H9 (cell line): ENCODE measurements at regions not wholly inside any gene's neighbourhood (a gene's known extent, or its start where the extent isn't known, plus 50 kb on each side); places are given as distances from the start of the nearest gene placed in this dataset.

ENCODE experiments used
- DNase-seq: peaks from one replicate; pipeline ENCODE4 v3.0.0-alpha.2; 2017
- H2AFZ ChIP-seq: one replicate; pipeline ENCODE4 v1.6.1; 2013; ENCODE audit warnings: mild to moderate bottlenecking, low read length, control low read depth, moderate library complexity
- H2AK5ac ChIP-seq: 2 replicates; pipeline ENCODE4 v1.6.1; 2013; ENCODE audit warnings: low read length, control low read depth, mixed read lengths; ENCODE audit not compliant: insufficient read length
- H2BK120ac ChIP-seq: one replicate; pipeline ENCODE4 v1.6.1; 2013; ENCODE audit warnings: low read depth, mild to moderate bottlenecking, low read length, control low read depth, inconsistent platforms; ENCODE audit not compliant: poor library complexity, severe bottlenecking
- H2BK12ac ChIP-seq: 2 replicates; pipeline ENCODE4 v1.6.1; 2013; ENCODE audit warnings: low read length, control low read depth, mixed read lengths, low read depth; ENCODE audit not compliant: insufficient read length
- H2BK15ac ChIP-seq: 2 replicates; pipeline ENCODE4 v1.6.1; 2013; ENCODE audit warnings: low read depth, low read length, control low read depth
- H2BK20ac ChIP-seq: one replicate; pipeline ENCODE4 v1.6.1; 2013; ENCODE audit warnings: low read depth, mild to moderate bottlenecking, low read length, control low read depth, inconsistent platforms; ENCODE audit not compliant: poor library complexity, severe bottlenecking
- H2BK5ac ChIP-seq: 2 replicates; pipeline ENCODE4 v1.6.1; 2013; ENCODE audit warnings: low read length, control low read depth, mixed read lengths; ENCODE audit not compliant: insufficient read length
- H3K14ac ChIP-seq: 2 replicates; pipeline ENCODE4 v1.6.1; 2013; ENCODE audit warnings: low read length, control low read depth; ENCODE audit not compliant: insufficient read depth
- H3K18ac ChIP-seq: 2 replicates; pipeline ENCODE4 v1.6.1; 2013; ENCODE audit warnings: low read depth, mild to moderate bottlenecking, mixed read lengths, low read length, control low read depth; ENCODE audit not compliant: insufficient read length
- H3K23ac ChIP-seq: 2 replicates; pipeline ENCODE4 v1.6.1; 2013; ENCODE audit warnings: low read length, control low read depth, mixed read lengths, low read depth; ENCODE audit not compliant: insufficient read length
- H3K23me2 ChIP-seq: 2 replicates; pipeline ENCODE4 v1.6.1; 2013; ENCODE audit warnings: low read depth, mild to moderate bottlenecking, mixed read lengths, low read length, control low read depth; ENCODE audit not compliant: insufficient read length, poor library complexity, severe bottlenecking
- H3K27ac ChIP-seq: 2 replicates; pipeline ENCODE4 v1.5.1; 2013; ENCODE audit warnings: low read length, control low read depth, mixed read lengths, low read depth; ENCODE audit not compliant: insufficient read length
- H3K27me3 ChIP-seq: 2 replicates; pipeline ENCODE4 v1.6.1; 2013; ENCODE audit warnings: low read length, control low read depth, inconsistent platforms; ENCODE audit not compliant: insufficient read depth
- H3K4ac ChIP-seq: 2 replicates; pipeline ENCODE4 v1.6.1; 2013; ENCODE audit warnings: low read depth, mild to moderate bottlenecking, control low read depth, inconsistent platforms, low read length, moderate library complexity
- H3K4me1 ChIP-seq: 2 replicates; pipeline ENCODE4 v1.6.1; 2013; ENCODE audit warnings: low read length, control low read depth, inconsistent platforms; ENCODE audit not compliant: insufficient read depth
- H3K4me2 ChIP-seq: 2 replicates; pipeline ENCODE4 v1.6.1; 2013; ENCODE audit warnings: low read length, control low read depth, mixed read lengths; ENCODE audit not compliant: insufficient read length, insufficient read depth
- H3K56ac ChIP-seq: 2 replicates; pipeline ENCODE4 v1.6.1; 2013; ENCODE audit warnings: low read depth, mild to moderate bottlenecking, mixed read lengths, low read length, control low read depth; ENCODE audit not compliant: insufficient read length
- H3K79me1 ChIP-seq: 2 replicates; pipeline ENCODE4 v1.6.1; 2013; ENCODE audit warnings: low read depth, mild to moderate bottlenecking, moderate library complexity, low read length, control low read depth, inconsistent platforms; ENCODE audit not compliant: insufficient read depth, poor library complexity, severe bottlenecking
- H3K79me2 ChIP-seq: 2 replicates; pipeline ENCODE4 v1.6.1; 2013; ENCODE audit warnings: low read length, control low read depth, inconsistent platforms; ENCODE audit not compliant: insufficient read depth
- H3K9ac ChIP-seq: 2 replicates; pipeline ENCODE4 v1.6.1; 2013; ENCODE audit warnings: low read length, control low read depth, mixed read lengths; ENCODE audit not compliant: insufficient read length; ENCODE audit errors: extremely low read depth
- H3K9me3 ChIP-seq: one replicate; pipeline ENCODE4 v1.6.1; 2013; ENCODE audit warnings: low read depth, low read length, inconsistent platforms; ENCODE audit not compliant: control insufficient read depth
- H3T11ph ChIP-seq: one replicate; pipeline ENCODE4 v1.6.1; 2013; ENCODE audit warnings: mild to moderate bottlenecking, low read length, control low read depth, inconsistent platforms
- H4K20me1 ChIP-seq: one replicate; pipeline ENCODE4 v1.6.1; 2013; ENCODE audit not compliant: control insufficient read depth, insufficient read length, insufficient read depth
- H4K5ac ChIP-seq: 2 replicates; pipeline ENCODE4 v1.6.1; 2013; ENCODE audit warnings: low read depth, mild to moderate bottlenecking, mixed read lengths, low read length, control low read depth; ENCODE audit not compliant: insufficient read length
- H4K8ac ChIP-seq: replicated peaks from 2 replicates; pipeline ENCODE4 v1.6.1; 2013; ENCODE audit warnings: low read length, control low read depth, mixed read lengths, low read depth; ENCODE audit not compliant: insufficient read length
- H4K91ac ChIP-seq: 2 replicates; pipeline ENCODE4 v1.6.1; 2013; ENCODE audit warnings: low read depth, mild to moderate bottlenecking, moderate library complexity, mixed read lengths, low read length, control low read depth; ENCODE audit not compliant: insufficient read length
- H3K27ac Mint-ChIP-seq, 3 experiments: 2 replicates in 2 of 3; 3 replicates in 1 of 3; pipeline ENCODE4 v1.8.0; 2020 to 2021; ENCODE audit warnings: mixed read lengths in 3 of 3, mild to moderate bottlenecking in 1 of 3, moderate library complexity in 1 of 3
- H3K27me3 Mint-ChIP-seq: 2 replicates; pipeline ENCODE4 v1.8.0; 2021; ENCODE audit warnings: low read depth, mild to moderate bottlenecking, moderate library complexity, mixed read lengths
- H3K36me3 Mint-ChIP-seq, 3 experiments: 2 replicates in 2 of 3; 3 replicates in 1 of 3; pipeline ENCODE4 v1.8.0; 2020 to 2021; ENCODE audit warnings: low read depth in 3 of 3, mixed read lengths in 3 of 3; ENCODE audit not compliant: insufficient read depth in 1 of 3
- H3K4me1 Mint-ChIP-seq, 2 experiments: 2 replicates each; pipeline ENCODE4 v1.8.0; 2020; ENCODE audit warnings: mixed read lengths in 2 of 2
- H3K4me3 Mint-ChIP-seq, 2 experiments: 2 replicates in 1 of 2; 3 replicates in 1 of 2; pipeline ENCODE4 v1.8.0; 2020 to 2021; ENCODE audit warnings: mild to moderate bottlenecking in 2 of 2, mixed read lengths in 2 of 2, moderate library complexity in 1 of 2
- H3K9me3 Mint-ChIP-seq, 2 experiments: 2 replicates in 1 of 2; 3 replicates in 1 of 2; pipeline ENCODE4 v1.8.0; 2020; ENCODE audit warnings: mild to moderate bottlenecking in 2 of 2, mixed read lengths in 2 of 2, moderate library complexity in 1 of 2
- WGBS: extraction: QIAGEN DNeasy Blood & Tissue Kit; methylation state at CpG from one replicate; pipeline ENCODE4 v1.1.7; 2013; ENCODE audit warnings: missing lambda C conversion rate, low lambda C conversion rate, mixed read lengths; ENCODE audit not compliant: insufficient read length; ENCODE audit errors: extremely low coverage; 5-methylcytosine and 5-hydroxymethylcytosine counted together
- TF ChIP-seq, protein P1 (sequence below): fragments of 200-600 bp; sonication (generic); conservative IDR thresholded peaks from 3 replicates; pipeline ENCODE4 v1.8.0; 2021; ENCODE audit warnings: antibody characterized with exemption, mild to moderate bottlenecking

DNA sequence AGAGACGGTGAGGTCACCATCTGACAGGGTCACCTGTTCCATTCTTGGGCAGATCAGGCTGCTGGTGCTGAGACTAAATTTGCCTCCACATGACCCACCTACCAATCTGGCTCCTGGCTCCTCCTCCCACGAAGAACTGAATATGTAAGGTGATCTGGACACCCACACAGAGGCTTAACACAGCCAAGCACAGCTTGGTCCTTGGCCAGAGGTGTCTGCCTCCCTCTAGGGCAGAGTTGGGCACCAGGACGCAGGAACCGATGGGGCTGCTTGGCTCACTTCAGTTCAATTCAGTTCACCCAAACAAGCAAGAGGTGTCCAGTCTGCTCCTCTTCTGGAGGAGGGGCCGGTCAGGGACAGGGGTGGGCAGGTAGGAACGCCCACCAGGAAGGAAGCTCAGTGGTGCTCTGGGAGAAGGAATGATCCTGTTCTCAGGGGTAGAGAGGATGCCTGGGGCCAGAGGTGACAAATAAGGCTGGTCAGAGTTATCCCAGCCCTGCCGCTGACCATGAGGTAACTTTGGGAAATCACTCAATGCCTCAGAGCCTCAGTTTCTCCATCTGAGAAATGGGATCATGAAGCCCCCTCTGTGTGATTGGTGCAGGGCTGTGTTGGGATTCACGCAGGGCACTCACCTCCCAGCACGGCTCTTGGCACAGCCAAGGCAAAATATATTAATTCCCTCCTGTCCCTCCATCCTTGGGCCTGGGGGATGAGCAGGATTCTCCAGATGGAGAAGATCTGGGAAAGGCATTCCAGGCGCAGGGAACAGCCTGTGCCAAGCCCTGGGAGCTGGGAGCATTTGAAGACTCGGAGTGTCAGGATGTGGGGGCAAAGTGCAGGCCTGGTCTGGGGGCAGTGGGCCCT lies 284.5 kb downstream of the PTPRU start:
- H2AK5ac ChIP-seq, result no peak overlapping the region
- H2BK12ac ChIP-seq, result no peak overlapping the region
- no peaks in the 10 kb centered on the region for H3K4me1 ChIP-seq
- H3K9me3 ChIP-seq, result no peaks in the 10 kb centered on the region
- no peak overlapping the region for H4K8ac ChIP-seq
- DNase-seq, result peak; percentile 21
- H2BK5ac ChIP-seq, result no peak overlapping the region
- H3K56ac ChIP-seq, result no peak overlapping the region
- no peak overlapping the region for H4K91ac ChIP-seq
- no peaks in the 10 kb centered on the region for H3K79me1 ChIP-seq
- no peak overlapping the region for H3K27ac ChIP-seq
- peaks cover 20 to 53% of the 10 kb centered on the region in 2 experiments for H3K4me1 Mint-ChIP-seq
- H3K23me2 ChIP-seq, result no peaks in the 10 kb centered on the region
- H3T11ph ChIP-seq, result no peak overlapping the region
- no CpG with 5 or more reads among the region's 11 CpGs for WGBS
- no peaks in the 10 kb centered on the region for H3K36me3 Mint-ChIP-seq
- H2BK20ac ChIP-seq, result no peak overlapping the region
- H3K14ac ChIP-seq, result no peak overlapping the region
- H3K27me3 Mint-ChIP-seq, result peaks cover 10% of the 10 kb centered on the region
- no peaks in the 10 kb centered on the region for H3K27me3 ChIP-seq
- no peak overlapping the region for H3K4me3 Mint-ChIP-seq
- H4K5ac ChIP-seq, result no peak overlapping the region
- no peak overlapping the region for H3K4me2 ChIP-seq
- no peak overlapping the region for H2BK120ac ChIP-seq
- H3K23ac ChIP-seq, result no peak overlapping the region
- H3K4ac ChIP-seq, result no peak overlapping the region
- no peak overlapping the region for H2AFZ ChIP-seq
- H2BK15ac ChIP-seq, result no peak overlapping the region
- no peak overlapping the region for H3K18ac ChIP-seq
- H3K9me3 Mint-ChIP-seq, result no peaks in the 10 kb centered on the region
- H3K79me2 ChIP-seq, result no peaks in the 10 kb centered on the region
- H3K27ac Mint-ChIP-seq, result peak overlapping the region in 1 of 3 experiments; percentile 83; a peak in 1 of 7 replicates
- TF ChIP-seq, protein P1, sequence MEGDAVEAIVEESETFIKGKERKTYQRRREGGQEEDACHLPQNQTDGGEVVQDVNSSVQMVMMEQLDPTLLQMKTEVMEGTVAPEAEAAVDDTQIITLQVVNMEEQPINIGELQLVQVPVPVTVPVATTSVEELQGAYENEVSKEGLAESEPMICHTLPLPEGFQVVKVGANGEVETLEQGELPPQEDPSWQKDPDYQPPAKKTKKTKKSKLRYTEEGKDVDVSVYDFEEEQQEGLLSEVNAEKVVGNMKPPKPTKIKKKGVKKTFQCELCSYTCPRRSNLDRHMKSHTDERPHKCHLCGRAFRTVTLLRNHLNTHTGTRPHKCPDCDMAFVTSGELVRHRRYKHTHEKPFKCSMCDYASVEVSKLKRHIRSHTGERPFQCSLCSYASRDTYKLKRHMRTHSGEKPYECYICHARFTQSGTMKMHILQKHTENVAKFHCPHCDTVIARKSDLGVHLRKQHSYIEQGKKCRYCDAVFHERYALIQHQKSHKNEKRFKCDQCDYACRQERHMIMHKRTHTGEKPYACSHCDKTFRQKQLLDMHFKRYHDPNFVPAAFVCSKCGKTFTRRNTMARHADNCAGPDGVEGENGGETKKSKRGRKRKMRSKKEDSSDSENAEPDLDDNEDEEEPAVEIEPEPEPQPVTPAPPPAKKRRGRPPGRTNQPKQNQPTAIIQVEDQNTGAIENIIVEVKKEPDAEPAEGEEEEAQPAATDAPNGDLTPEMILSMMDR, result no peak
- no peaks in the 10 kb centered on the region for H4K20me1 ChIP-seq
- no peak overlapping the region for H3K9ac ChIP-seq
